OCI-M1 (cell line): ENCODE measurements at regions not wholly inside any gene's neighbourhood (a gene's known extent, or its start where the extent isn't known, plus 50 kb on each side); places are given as distances from the start of the nearest gene placed in this dataset.
"Not testable (repeated sequence)": the region's sequence is repeated elsewhere in the genome, so short reads cannot be mapped to it uniquely, and the experiment has no call there.

ENCODE experiments used
- DNase-seq: peaks from one replicate; lab custom pipeline; 2025; lab: John Stamatoyannopoulos, UW

DNA sequence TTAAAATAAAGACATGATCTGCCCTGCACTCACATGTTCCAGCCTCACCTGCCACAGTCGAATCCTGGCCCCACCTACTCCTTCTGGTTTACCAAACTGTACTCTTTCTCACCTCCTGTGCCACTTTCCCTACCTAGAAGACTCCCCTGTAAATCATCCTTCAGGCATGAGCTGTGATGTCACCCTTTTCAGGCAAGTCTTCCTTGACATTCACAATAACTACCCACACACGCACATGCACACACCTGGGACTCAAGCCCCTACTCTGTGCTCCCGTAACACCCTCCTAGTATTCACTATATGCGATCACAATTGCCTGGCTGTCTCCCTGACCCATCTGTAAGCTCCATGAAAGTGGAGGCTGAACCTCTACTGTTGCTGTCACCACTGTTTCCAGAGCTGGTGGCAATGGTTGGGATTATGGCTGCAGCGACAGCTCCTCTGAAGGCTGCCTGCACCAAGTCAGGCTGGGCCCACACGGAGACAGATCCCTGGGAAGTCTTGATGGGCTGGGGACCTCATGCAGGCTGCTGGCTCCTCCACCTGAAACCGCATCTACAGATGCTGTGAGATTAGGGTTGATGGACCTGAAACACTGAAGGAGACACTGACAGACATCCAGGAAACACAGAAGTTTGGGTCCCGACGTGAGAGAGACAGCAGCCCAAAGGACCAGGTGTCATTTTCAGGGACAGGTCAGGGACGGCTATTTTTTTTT lies 611.1 kb downstream of the UQCRFS1 start:
- DNase-seq, result peak; percentile 77

DNA sequence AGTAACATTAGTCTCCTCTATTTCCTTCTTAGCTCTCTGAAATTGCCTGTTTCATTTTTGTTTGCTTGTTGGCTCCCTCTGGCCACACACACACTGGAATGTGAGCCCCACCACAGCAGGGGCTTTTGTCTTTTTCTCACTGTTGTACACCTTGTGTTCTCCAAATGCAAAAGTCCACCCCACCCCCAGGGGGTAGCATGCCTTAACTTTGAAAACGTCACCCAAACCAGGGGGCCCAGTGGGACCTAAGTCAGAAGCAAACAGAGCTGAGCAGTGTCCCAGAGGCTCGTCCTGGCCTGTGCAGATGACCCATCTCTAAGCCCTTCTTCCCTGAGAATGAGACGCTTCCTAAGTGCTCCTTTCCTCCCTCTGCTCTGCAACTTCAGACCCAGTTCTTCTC lies 614.1 kb downstream of the UQCRFS1 start:
- DNase-seq, result no peak

DNA sequence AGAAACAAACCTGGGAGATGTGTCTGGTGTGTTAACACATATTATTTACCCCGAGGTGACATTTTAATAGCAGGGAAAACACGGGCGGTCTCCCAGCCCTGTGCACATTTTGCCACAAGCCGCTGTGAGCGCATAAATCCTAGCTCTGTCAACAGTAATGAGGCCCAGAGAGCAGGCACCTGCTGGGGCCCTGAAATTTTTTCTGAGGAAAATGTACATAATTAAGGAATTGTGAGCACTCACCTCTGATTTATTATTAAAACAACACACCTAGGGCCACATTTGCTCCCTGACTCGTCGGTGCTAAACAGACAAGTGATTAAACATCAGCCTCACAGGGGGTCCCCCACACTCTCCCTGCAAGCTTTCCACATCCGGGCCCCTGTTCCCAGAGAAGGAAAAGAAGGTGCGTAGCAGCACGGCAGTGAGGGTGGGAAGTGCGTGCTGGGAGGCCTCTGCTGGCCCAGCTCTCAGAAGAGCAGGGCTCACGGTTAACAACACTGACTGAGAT lies 616.3 kb downstream of the UQCRFS1 start:
- DNase-seq, result no peak

DNA sequence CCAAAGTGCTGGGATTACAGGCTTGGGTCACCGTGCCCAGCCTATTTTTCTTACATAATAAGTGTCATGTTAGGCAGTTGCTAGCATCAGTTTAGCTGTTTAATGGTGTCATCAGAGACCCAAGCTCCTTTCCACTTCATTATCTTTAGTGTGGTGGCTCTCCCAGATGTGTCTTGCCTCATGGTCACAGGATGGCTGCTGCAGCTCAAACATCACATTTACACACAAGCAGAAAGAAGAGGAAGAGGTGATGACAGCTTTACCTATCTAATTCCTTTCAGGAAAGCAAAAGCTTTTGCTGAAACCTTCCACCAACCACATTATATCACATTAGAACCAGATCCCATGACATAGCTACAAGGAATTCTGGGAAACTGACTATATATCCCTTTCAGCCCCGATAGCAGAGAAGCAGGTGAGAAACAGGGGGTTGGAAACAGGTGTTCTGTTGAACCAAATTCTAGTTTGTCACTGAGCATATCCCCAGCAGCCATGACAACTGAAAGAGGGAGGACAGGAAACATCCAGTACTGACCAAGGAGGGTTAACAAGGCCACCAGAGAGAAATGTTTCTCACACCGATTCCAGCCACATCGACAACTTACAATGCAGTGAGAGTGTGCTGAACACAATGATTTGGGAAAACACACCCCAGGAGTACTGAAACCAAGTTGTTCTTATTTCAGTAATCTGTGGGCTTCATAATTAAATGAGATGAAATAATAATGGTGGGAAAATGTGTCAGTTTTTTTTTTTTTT lies 617.0 kb downstream of the UQCRFS1 start:
- DNase-seq, result no peak

DNA sequence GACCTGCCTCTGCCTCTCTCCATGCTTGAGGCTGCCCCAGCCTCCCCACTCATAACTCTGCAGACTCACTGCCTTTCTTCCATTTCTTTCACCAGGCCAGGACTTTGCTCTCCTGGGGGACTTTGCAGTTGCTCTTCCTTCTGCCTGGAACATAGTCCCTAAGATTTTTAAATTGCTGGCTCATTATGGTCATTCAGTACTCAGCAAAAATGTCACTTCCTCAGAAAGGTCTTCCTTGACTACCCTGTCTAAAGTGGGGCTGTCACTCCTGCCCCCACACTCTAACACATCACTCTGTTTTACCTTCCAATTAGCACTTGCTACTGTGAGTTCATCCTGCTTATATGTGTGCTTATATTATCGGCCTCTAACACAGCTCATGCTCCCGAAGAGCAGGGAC lies 618.2 kb downstream of the UQCRFS1 start:
- DNase-seq, result no peak

DNA sequence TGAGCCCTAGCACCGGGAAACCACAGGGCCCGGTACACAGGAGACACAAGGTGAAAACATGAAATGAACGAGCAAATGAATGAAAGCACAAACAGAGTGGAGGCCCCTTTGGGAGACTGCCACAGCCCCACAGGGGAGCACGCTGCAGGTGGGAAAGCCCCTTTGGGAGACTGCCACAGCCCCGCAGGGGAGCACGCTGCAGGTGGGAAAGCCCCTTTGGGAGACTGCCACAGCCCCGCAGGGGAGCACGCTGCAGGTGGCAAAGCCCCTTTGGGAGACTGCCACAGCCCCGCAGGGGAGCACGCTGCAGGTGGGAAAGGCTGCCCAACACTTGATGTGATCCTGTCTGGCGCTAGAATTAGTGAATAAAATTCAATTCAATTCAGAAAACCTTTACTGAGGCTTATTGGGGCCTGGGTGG lies 623.0 kb downstream of the UQCRFS1 start:
- DNase-seq, result not testable (repeated sequence)

DNA sequence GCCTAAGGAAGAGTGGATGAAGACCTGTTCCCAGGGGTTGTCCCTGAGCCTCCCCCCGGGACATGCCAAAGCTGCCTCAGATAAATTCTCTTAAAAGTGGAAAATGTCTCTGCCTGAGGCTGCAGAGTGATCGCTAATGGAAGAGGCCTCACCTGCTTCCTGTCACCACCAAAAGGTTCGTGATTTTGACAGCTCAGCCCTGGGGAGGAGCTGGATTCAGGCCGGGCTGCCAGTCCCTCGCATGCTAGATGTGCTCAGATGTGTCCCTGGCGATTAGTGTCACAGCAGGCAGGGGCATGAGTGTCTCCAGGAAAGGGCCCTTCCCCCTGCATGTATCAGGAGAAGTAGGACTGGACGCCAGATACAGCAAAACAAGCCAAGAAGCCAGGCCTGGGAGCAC lies 626.5 kb downstream of the UQCRFS1 start:
- DNase-seq, result no peak

DNA sequence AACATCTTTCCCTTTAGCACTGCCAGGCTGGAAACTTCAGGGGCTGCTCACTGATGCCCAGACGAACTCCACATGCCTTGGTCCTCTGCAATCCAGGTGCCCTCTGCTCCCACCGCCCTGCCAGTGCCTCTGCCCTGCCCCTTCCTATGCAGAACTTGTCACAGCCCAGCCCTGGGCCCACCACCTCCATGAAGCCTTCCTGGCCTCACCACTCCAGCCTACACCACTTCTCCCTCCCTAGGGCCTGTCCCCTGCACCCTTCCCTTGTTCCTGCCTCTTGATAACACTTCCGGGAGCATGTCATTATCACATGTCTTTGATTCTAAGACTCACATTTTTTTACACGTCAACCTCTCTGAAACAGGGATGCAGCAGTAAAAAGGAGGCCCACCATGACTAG lies 627.2 kb downstream of the UQCRFS1 start:
- no peak for DNase-seq

DNA sequence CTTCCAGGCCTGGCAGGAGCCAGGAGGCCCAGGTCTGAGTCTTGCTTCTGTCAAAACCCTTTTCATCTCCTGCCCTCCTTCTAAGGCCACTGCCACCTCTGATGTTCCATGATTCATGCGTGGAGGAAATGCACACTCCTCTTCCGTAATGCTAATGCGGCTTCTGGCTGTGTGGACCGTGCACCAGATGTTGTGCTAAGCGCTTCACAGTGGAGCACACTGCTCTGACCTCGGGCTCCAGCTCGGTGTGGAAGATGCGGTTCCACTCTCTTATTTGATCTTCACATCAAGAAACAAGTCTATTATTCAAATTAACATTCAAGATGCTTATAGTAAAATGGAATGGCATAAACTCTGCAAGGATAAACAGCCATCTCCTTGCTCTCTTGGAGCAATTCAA lies 629.2 kb downstream of the UQCRFS1 start:
- no peak for DNase-seq

DNA sequence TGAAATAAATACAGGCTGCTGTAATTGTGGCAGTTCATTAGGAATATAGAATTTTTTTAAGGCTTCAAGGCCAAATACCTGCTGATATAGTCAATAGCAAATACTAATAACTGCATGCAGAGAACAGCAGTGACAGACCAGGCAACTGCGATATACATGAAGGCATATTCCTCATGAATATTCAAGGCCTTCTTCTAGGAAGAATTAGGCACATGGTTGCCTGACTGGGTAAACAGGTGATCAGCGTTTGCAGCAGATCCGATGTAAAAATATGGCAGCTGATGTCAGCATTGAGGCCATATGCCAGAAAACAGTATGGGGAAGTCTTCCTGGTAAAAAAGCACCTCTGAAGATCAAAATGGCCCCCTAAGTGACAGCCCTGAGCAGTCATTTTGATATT lies 629.7 kb downstream of the UQCRFS1 start:
- DNase-seq, result no peak

DNA sequence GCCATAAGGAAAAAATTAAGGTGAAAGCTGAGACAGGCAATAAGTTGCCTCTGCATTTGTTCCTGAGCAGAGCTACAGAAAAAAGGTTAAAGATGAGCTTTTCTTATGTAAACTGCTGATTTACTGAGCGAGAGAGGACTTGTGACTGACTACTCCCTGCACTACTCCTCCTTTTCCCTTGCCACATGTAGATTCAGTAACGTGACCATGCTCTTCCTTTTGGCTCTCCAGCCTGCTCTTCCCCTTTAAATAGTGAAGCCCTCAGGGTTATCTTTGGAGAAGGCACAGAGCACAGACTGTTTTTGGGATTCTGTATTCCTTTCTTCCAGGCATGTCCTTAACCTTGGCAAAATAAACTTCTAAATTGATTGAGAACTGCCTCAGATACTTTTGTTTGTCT lies 630.2 kb downstream of the UQCRFS1 start:
- no peak for DNase-seq

DNA sequence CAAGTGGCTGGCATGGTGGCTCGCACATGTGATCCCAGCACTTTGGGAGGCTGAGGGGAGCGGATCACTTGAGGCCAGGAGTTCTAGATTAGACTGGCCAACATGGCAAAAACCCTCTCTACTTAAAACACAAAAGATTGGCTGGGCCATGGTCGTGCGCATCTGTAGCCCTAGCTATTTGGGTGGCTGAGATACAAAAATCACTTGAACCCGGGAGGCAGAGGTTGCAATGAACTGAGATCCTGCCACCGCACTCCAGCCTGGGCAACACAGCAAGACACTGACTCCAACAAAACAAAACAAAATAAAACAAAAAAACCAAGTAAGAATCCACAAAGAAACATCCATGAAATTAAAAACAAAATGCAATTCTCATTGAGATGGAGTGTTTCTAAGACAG lies 630.6 kb downstream of the UQCRFS1 start:
- DNase-seq, result no peak

DNA sequence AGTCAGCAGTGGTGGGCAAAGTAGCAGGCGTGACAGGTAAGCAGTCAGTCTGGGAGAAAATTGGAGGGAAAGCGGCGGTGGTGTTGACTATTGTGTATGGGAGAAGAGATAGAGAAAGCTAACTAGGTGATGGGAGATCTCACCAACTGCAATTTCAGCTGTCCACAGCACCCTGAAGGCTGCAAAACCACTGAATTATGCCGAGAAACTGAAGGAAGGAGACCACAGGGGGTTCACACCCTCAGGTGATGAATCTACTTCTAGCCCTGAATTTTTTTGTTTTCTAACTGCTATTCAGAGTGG lies 631.5 kb downstream of the UQCRFS1 start:
- no peak for DNase-seq

DNA sequence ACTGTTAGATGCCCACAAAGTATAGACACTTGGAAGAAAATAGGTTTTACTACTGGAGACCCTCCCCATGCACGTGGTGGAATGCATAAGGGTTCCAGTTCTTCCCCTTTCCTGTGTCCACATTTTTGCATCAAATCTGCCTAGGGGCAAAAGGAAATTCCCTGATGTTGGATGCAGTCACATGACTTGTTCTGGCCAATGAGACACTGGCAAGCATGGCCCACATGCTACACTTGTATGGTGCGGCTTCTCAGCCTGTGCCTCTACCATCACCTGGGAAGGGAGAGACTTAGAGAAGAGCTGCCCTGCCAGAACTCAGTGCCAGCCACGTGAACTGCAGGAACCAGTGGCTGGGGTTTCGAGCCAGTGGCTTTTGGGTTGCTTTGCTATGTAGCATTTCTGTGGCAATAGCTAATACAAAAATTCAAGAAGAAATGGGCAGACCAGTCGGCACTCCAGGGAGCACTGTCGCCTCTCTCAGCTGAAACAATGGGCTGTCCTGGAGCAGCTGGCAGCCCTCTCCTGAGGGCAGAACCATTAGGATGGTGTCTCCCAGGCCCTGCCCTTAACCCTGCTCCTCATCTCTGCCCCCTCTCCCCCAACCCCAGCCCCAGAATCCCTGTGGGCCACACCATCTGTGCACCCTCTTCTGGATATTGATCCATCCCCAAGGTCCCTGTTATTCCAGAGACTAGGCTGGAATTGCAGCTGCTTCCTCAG lies 634.0 kb downstream of the UQCRFS1 start:
- no peak for DNase-seq

DNA sequence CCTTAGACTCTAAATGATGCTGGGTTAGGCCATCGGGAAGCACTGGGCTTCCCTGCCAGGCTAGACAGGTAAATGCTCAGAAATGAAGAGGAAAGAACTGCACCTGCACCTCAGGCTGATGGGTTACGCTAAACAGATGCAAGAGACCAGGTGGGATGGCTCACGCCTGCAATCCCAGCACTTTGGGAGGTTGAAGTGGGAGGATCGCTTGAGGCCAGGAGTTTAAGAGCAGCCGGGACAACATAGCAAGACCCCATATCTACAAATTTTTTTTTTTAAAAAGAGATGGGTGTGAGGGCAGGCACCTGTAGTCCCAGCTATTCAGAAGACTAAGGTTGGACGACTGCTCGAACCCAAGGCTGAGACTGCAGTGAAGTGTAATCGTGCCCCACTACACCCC lies 634.7 kb downstream of the UQCRFS1 start:
- DNase-seq, result no peak

DNA sequence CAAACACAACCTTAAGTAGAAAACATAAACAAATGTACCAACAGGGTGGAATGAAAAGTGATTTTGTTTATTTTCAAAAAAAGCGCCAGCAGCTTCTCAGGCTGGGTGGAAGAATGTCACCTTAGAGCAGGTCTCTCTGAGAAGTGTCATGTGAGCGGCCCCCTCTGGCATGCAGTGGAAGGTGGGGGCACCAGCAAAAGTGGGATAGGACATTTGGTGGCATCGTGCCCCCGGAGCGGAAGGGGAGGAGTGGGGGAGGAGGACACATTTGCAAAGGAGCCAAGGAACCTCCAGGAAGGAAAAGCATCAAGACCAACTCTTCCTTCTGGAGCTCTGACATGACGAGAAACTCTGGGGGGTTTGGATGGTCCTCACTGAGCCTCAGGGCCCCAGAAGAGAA lies 635.3 kb downstream of the UQCRFS1 start:
- DNase-seq, result no peak

DNA sequence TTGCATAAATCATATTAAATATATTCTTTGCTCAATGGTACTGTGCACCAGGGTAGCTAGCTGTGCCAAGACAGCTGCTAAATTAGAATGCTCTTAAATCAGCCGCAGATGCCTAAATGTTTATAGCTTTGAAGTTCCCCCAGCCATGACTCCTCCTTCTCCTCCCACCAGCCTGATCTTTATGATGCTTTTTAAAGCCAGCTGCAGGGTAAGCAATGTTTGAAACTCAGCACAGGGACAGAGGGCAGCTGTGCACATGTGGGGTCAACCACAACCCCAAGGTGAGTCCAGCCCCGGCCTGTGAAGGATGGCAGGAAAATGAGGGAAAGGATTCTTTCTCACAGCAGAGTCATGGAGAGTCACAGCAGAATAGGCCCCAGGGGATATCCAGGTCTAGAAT lies 635.7 kb downstream of the UQCRFS1 start:
- no peak for DNase-seq

DNA sequence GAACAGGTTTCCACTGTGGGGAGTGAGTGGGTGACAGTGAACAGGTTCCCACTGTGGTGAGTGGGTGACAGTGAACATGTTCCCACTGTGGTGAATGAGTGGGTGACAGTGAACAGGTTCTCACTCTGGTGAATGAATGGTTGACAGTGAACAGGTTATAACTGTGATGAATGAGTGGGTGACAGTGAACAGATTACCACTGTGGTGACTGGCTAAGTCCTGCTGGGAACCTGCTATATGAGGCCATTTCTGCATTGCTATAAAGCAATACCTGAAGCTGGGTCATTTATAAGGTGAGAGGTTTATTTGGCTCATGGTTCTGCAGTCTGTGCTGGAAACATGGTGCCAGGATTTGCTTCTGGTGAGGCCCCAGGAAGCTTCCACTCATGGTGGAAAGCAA lies 637.1 kb downstream of the UQCRFS1 start:
- DNase-seq, result no peak

DNA sequence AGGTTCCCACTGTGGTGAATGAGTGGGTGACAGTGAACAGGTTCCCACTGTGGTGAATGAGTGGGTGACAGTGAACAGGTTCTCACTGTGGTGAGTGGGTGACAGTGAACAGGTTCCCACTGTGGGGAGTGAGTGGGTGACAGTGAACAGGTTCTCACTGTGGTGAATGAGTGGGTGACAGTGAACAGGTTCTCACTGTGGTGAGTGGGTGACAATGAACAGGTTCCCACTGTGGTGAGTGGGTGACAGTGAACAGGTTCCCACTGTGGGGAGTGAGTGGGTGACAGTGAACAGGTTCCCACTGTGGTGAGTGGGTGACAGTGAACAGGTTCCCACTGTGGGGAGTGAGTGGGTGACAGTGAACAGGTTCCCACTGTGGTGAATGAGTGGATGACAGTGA lies 637.6 kb downstream of the UQCRFS1 start:
- DNase-seq, result not testable (repeated sequence)

DNA sequence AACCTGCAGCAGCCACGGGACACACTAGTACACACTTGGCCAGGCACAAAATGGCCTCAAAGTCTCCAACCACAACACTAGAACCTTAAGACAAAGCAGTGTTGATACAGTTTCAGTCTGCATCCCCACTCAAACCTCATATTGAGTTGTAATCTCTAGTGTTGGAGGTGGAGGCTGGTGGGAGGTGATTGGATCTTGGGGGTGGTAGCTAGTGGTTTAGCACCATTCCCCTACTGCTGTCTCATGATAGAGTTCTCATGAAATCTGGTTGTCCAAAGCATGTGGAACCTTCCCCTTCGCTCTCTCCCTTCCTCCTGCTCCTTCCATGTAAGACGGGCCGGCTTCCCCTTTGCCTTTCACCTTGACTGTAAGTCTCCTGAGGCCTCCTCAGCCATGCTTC lies 638.7 kb downstream of the UQCRFS1 start:
- DNase-seq, result peak; percentile 60

DNA sequence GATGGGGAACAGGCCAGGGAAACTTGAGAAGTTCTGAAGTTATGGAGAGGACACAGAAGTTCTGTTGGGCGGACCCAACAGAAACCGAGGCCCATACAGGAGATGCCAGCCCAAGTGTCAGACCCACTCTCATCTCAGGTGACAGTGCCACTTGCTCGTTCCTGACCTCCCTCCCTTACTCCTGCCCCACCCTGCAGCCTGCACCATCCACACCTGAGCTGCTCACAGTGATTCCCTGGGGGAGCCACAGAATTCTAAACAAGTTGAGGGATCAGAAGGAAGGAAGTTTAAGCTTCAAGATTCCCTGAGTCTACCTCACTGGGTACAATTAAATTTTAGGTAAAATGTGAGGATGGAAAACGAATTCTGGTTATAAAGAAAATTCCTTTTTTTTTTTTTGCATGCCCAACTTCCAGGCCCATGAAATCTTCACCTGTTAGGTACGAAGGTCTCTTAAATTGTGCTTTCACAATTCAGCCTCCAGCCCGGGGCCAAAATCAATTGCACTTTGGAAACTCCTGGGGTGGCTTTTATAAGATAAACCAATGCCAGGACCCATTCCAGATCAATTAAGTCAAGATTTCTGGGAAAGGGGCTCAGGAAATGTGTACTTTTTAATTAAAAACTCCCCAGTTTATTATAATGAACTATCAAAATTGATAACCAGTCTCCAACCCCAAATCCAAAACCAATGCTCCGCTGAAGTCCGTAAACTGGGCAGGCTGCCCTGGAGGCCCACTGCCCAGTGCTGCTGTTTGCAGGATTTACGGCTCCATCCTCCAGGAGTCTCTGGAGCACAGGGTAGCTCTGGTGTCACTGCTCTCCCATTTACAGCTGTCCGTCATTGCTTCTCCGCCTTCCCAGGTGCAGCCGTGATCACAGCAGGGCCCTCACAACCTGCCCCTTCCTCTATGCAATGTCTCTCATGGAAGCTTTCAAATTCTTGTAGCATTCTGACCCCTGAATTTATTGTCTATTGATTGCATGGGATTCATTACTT lies 643.5 kb downstream of the UQCRFS1 start:
- DNase-seq, result no peak

DNA sequence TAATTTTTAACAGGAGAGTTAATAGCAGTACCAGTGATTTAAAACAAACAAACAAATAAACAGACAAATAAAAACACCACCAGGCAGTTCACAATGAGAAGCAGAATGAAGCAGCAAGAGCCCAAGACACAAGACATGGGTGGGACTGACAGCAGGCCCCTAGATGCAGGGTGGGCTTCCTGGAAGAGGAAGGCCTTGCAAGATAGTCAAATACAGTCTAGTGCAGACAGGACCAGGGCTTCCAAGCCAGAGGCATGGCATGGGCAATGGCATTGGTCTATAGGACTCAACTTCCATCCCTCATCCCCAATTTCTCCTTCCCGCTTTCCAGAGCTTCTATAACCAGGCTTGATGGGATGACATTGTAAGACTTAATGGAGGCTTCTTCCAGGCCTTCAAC lies 645.1 kb downstream of the UQCRFS1 start:
- DNase-seq, result no peak
